HEK293 (cell line): ENCODE measurements at regions not wholly inside any gene's neighbourhood (a gene's known extent, or its start where the extent isn't known, plus 50 kb on each side); places are given as distances from the start of the nearest gene placed in this dataset.

ENCODE experiments used
- CTCF ChIA-PET: fragments of 350-600 bp; formaldehyde crosslinking; extraction: SDS; loops from one replicate; lab custom pipeline; 2021; ENCODE audit warnings: antibody characterized with exemption; lab: Yijun Ruan, JAX
- POLR2A ChIA-PET: fragments of 300-600 bp; formaldehyde crosslinking; extraction: SDS; loops from one replicate; lab custom pipeline; 2020; ENCODE audit warnings: antibody characterized with exemption, inconsistent platforms; lab: Yijun Ruan, JAX
- H3K27ac ChIP-seq: fragments of 200-500 bp; sonication (Bioruptor generic); 2 replicates; pipeline ENCODE4 v1.5.1; 2014; ENCODE audit warnings: low read depth, low read length, control low read depth, inconsistent platforms; ENCODE audit errors: extremely low read depth
- H3K36me3 ChIP-seq, 2 experiments: fragments of 200-500 bp in 1 of 2; sonication (Bioruptor generic) in 1 of 2; 1 replicate in 1 of 2; 2 replicates in 1 of 2; pipeline ENCODE4 v1.5.1; 2014 to 2017; ENCODE audit warnings: inconsistent platforms in 2 of 2, low read length in 2 of 2; ENCODE audit not compliant: control insufficient read depth in 2 of 2, insufficient read depth in 1 of 2
- H3K4me1 ChIP-seq: fragments of 200-500 bp; sonication (Bioruptor generic); 2 replicates; pipeline ENCODE4 v1.5.1; 2014; ENCODE audit warnings: mild to moderate bottlenecking, low read length, inconsistent platforms; ENCODE audit not compliant: control insufficient read depth, insufficient read depth
- H3K4me3 ChIP-seq: 2 replicates; pipeline ENCODE4 v1.5.1; 2011; ENCODE audit warnings: low read depth, mild to moderate bottlenecking, control low read depth, low read length, moderate library complexity
- H3K9me3 ChIP-seq: fragments of 200-500 bp; sonication (Bioruptor generic); 2 replicates; pipeline ENCODE4 v1.5.1; 2014; ENCODE audit warnings: low read depth, low read length, inconsistent platforms; ENCODE audit not compliant: control insufficient read depth, insufficient read depth
- EGR2 ChIP-seq: fragments of 450-650 bp; formaldehyde crosslinking; IDR thresholded peaks from 2 replicates; pipeline ENCODE4 v1.5.1; 2016; ENCODE audit warnings: low read depth, missing biosample characterization, missing genetic modification characterization
- KLF10 ChIP-seq: fragments of 450-650 bp; IDR thresholded peaks from 2 replicates; pipeline ENCODE4 v1.5.1; 2018; ENCODE audit warnings: missing biosample characterization, mild to moderate bottlenecking, missing genetic modification characterization
- MZF1 ChIP-seq: fragments of 450-650 bp; formaldehyde crosslinking; IDR thresholded peaks from 2 replicates; pipeline ENCODE4 v1.5.1; 2017; ENCODE audit warnings: missing biosample characterization, missing genetic modification characterization, borderline replicate concordance
- OVOL3 ChIP-seq: fragments of 450-650 bp; formaldehyde crosslinking; IDR thresholded peaks from 2 replicates; pipeline ENCODE4 v1.5.1; 2016; ENCODE audit warnings: missing biosample characterization, missing genetic modification characterization
- RBAK ChIP-seq: fragments of 450-650 bp; formaldehyde crosslinking; IDR thresholded peaks from 2 replicates; pipeline ENCODE4 v1.5.1; 2016; ENCODE audit warnings: missing biosample characterization, missing genetic modification characterization
- REPIN1 ChIP-seq: fragments of 450-650 bp; formaldehyde crosslinking; IDR thresholded peaks from 2 replicates; pipeline ENCODE4 v1.5.1; 2017; ENCODE audit warnings: missing biosample characterization, missing genetic modification characterization, low read depth
- TCF7L2 ChIP-seq: IDR thresholded peaks from 2 replicates; pipeline ENCODE4 v1.6.1; 2011; ENCODE audit warnings: low read depth, mild to moderate bottlenecking, inconsistent platforms, low read length, moderate library complexity, borderline replicate concordance
- WT1 ChIP-seq: fragments of 450-650 bp; formaldehyde crosslinking; IDR thresholded peaks from 2 replicates; pipeline ENCODE4 v1.5.1; 2016; ENCODE audit warnings: missing biosample characterization, missing genetic modification characterization
- YY1 ChIP-seq: fragments of 450-650 bp; formaldehyde crosslinking; IDR thresholded peaks from 2 replicates; pipeline ENCODE4 v1.5.1; 2018; ENCODE audit warnings: missing biosample characterization, missing genetic modification characterization
- ZBTB20 ChIP-seq: fragments of 450-650 bp; formaldehyde crosslinking; IDR thresholded peaks from 2 replicates; pipeline ENCODE4 v1.5.1; 2016; ENCODE audit warnings: missing biosample characterization, missing genetic modification characterization
- ZFP41 ChIP-seq: fragments of 450-650 bp; formaldehyde crosslinking; IDR thresholded peaks from 2 replicates; pipeline ENCODE4 v1.5.1; 2016; ENCODE audit warnings: missing biosample characterization, missing genetic modification characterization, borderline replicate concordance
- ZNF133 ChIP-seq: fragments of 450-650 bp; formaldehyde crosslinking; IDR thresholded peaks from 2 replicates; pipeline ENCODE4 v1.5.1; 2016; ENCODE audit warnings: missing biosample characterization, missing genetic modification characterization
- ZNF19 ChIP-seq: fragments of 450-650 bp; formaldehyde crosslinking; IDR thresholded peaks from 2 replicates; pipeline ENCODE4; 2016; ENCODE audit warnings: missing biosample characterization, missing genetic modification characterization, low read depth
- ZNF311 ChIP-seq: fragments of 450-650 bp; formaldehyde crosslinking; IDR thresholded peaks from 2 replicates; pipeline ENCODE4 v1.5.1; 2017; ENCODE audit warnings: missing biosample characterization, missing genetic modification characterization, borderline replicate concordance
- ZNF366 ChIP-seq: fragments of 450-650 bp; formaldehyde crosslinking; conservative IDR thresholded peaks from 2 replicates; pipeline ENCODE4 v1.5.1; 2016; ENCODE audit warnings: missing biosample characterization, missing genetic modification characterization
- ZNF501 ChIP-seq: fragments of 450-650 bp; formaldehyde crosslinking; IDR thresholded peaks from 2 replicates; pipeline ENCODE4 v1.5.1; 2016; ENCODE audit warnings: missing biosample characterization, missing genetic modification characterization
- ZNF558 ChIP-seq: fragments of 450-650 bp; formaldehyde crosslinking; IDR thresholded peaks from 2 replicates; pipeline ENCODE4 v1.5.1; 2016; ENCODE audit warnings: missing biosample characterization, missing genetic modification characterization
- ZNF600 ChIP-seq: fragments of 450-650 bp; formaldehyde crosslinking; IDR thresholded peaks from 2 replicates; pipeline ENCODE4 v1.5.1; 2016; ENCODE audit warnings: missing biosample characterization, missing genetic modification characterization
- ZNF629 ChIP-seq: fragments of 450-650 bp; formaldehyde crosslinking; IDR thresholded peaks from 2 replicates; pipeline ENCODE4 v1.5.1; 2017; ENCODE audit warnings: missing biosample characterization, missing genetic modification characterization
- ZNF677 ChIP-seq: fragments of 450-650 bp; IDR thresholded peaks from 2 replicates; pipeline ENCODE4 v1.5.0; 2018; ENCODE audit warnings: missing biosample characterization, mild to moderate bottlenecking, missing genetic modification characterization, moderate library complexity
- ZNF76 ChIP-seq: fragments of 450-650 bp; formaldehyde crosslinking; IDR thresholded peaks from 2 replicates; pipeline ENCODE4; 2016; ENCODE audit warnings: low read depth, missing biosample characterization, missing genetic modification characterization, borderline replicate concordance
- ZNF776 ChIP-seq: fragments of 450-650 bp; formaldehyde crosslinking; IDR thresholded peaks from 2 replicates; pipeline ENCODE4 v1.5.0; 2017; ENCODE audit warnings: missing biosample characterization, missing genetic modification characterization, borderline replicate concordance
- ZNF777 ChIP-seq: fragments of 450-650 bp; formaldehyde crosslinking; IDR thresholded peaks from 2 replicates; pipeline ENCODE4 v1.5.1; 2017; ENCODE audit warnings: missing biosample characterization, missing genetic modification characterization, borderline replicate concordance
- TF ChIP-seq, protein P1 (sequence below): fragments of 450-650 bp; formaldehyde crosslinking; IDR thresholded peaks from 2 replicates; pipeline ENCODE4 v1.5.1; 2016; ENCODE audit warnings: missing biosample characterization, missing genetic modification characterization, low read depth
- TF ChIP-seq, protein P2 (sequence below): fragments of 450-650 bp; formaldehyde crosslinking; IDR thresholded peaks from 2 replicates; pipeline ENCODE4 v1.5.1; 2017; ENCODE audit warnings: missing biosample characterization, mild to moderate bottlenecking, missing genetic modification characterization, moderate library complexity
- TF ChIP-seq, protein P3 (sequence below): fragments of 450-650 bp; formaldehyde crosslinking; IDR thresholded peaks from 2 replicates; pipeline ENCODE4 v1.5.1; 2017; ENCODE audit warnings: missing biosample characterization, missing genetic modification characterization
- TF ChIP-seq, protein P4 (sequence below): fragments of 450-650 bp; formaldehyde crosslinking; IDR thresholded peaks from 2 replicates; pipeline ENCODE4 v1.5.1; 2016; ENCODE audit warnings: missing biosample characterization, missing genetic modification characterization, low read depth

DNA sequence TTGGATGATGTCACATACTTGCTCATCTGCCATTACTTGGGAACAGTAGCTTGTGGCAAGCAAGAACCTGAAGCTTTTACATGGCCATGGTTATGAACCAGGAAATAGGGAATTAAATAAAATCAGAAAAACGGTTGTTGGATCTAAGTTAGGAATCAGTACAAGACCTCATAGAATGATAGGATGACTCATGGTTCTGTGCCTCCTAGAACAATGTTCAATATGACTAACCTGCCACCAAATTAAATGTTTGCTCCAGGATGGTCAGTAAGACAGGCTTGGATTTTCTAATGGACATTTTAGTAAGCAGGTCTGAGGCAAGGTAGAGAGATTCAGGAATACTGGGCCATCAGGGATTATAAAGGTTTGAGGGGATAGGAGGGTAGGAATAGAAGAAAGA, 218.9 kb downstream of the PLOD2 start:
- Histone ChIP-seq H3K27ac (no peak overlapping the region), H3K9me3 (no peaks in the 10 kb centered on the region), H3K36me3 (no peaks in the 10 kb centered on the region), H3K4me3 (no peak overlapping the region), H3K4me1 (no peaks in the 10 kb centered on the region)
- POLR2A ChIA-PET: no interaction called here
- CTCF ChIA-PET: interaction anchor here (0.6 kb wide), 1 partner anchor 248 kb away, joined by 3 read pairs; no protein-coding TSS in a partner anchor
- no peak for TF ChIP-seq TCF7L2
- TF ChIP-seq, protein P1, sequence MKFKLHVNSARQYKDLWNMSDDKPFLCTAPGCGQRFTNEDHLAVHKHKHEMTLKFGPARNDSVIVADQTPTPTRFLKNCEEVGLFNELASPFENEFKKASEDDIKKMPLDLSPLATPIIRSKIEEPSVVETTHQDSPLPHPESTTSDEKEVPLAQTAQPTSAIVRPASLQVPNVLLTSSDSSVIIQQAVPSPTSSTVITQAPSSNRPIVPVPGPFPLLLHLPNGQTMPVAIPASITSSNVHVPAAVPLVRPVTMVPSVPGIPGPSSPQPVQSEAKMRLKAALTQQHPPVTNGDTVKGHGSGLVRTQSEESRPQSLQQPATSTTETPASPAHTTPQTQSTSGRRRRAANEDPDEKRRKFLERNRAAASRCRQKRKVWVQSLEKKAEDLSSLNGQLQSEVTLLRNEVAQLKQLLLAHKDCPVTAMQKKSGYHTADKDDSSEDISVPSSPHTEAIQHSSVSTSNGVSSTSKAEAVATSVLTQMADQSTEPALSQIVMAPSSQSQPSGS (tag by site-specific recombination): no peak
- no peak for TF ChIP-seq ZNF777 (tag by site-specific recombination)
- no peak for TF ChIP-seq ZNF133
- no peak for TF ChIP-seq ZNF366
- TF ChIP-seq ZNF600: no peak
- TF ChIP-seq KLF10 (tag by site-specific recombination): no peak
- TF ChIP-seq RBAK (tag by site-specific recombination): no peak
- TF ChIP-seq ZBTB20: no peak
- no peak for TF ChIP-seq ZNF501
- TF ChIP-seq OVOL3: no peak
- TF ChIP-seq ZNF558 (tag by site-specific recombination): no peak
- TF ChIP-seq YY1: no peak
- TF ChIP-seq, protein P2, sequence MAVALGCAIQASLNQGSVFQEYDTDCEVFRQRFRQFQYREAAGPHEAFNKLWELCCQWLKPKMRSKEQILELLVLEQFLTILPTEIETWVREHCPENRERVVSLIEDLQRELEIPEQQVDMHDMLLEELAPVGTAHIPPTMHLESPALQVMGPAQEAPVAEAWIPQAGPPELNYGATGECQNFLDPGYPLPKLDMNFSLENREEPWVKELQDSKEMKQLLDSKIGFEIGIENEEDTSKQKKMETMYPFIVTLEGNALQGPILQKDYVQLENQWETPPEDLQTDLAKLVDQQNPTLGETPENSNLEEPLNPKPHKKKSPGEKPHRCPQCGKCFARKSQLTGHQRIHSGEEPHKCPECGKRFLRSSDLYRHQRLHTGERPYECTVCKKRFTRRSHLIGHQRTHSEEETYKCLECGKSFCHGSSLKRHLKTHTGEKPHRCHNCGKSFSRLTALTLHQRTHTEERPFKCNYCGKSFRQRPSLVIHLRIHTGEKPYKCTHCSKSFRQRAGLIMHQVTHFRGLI: no peak
- TF ChIP-seq, protein P3, sequence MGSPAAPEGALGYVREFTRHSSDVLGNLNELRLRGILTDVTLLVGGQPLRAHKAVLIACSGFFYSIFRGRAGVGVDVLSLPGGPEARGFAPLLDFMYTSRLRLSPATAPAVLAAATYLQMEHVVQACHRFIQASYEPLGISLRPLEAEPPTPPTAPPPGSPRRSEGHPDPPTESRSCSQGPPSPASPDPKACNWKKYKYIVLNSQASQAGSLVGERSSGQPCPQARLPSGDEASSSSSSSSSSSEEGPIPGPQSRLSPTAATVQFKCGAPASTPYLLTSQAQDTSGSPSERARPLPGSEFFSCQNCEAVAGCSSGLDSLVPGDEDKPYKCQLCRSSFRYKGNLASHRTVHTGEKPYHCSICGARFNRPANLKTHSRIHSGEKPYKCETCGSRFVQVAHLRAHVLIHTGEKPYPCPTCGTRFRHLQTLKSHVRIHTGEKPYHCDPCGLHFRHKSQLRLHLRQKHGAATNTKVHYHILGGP: no peak
- TF ChIP-seq MZF1 (tag by site-specific recombination): no peak

DNA sequence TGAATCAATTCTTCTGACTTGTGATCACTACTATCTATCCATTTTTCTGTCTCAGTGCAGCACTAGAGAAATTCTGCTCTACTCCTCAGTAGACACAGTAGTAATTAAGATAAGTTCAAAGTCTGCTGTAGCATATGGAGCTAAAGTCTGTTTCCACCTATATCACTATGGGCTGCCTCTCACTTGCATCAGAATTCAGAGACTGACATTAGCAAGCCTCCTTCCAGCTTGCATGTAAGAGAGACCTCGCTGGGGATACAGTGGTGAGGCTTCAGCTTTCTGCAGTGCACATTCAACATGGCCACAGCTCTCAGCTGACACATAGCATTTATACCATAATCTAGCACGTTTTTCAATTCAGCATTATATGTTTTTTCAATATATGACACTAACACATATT, 217.0 kb downstream of the PLOD2 start:
- Histone ChIP-seq H3K4me1 (no peaks in the 10 kb centered on the region), H3K27ac (no peak overlapping the region), H3K36me3 (no peaks in the 10 kb centered on the region), H3K9me3 (no peaks in the 10 kb centered on the region), H3K4me3 (no peak overlapping the region)
- CTCF ChIA-PET: interaction anchor here (0.6 kb wide), 1 partner anchor 313 kb away, joined by 3 read pairs; no protein-coding TSS in a partner anchor
- POLR2A ChIA-PET: no interaction called here
- TF ChIP-seq, protein P1 (tag by site-specific recombination): no peak
- TF ChIP-seq, protein P4, sequence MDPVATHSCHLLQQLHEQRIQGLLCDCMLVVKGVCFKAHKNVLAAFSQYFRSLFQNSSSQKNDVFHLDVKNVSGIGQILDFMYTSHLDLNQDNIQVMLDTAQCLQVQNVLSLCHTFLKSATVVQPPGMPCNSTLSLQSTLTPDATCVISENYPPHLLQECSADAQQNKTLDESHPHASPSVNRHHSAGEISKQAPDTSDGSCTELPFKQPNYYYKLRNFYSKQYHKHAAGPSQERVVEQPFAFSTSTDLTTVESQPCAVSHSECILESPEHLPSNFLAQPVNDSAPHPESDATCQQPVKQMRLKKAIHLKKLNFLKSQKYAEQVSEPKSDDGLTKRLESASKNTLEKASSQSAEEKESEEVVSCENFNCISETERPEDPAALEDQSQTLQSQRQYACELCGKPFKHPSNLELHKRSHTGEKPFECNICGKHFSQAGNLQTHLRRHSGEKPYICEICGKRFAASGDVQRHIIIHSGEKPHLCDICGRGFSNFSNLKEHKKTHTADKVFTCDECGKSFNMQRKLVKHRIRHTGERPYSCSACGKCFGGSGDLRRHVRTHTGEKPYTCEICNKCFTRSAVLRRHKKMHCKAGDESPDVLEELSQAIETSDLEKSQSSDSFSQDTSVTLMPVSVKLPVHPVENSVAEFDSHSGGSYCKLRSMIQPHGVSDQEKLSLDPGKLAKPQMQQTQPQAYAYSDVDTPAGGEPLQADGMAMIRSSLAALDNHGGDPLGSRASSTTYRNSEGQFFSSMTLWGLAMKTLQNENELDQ: no peak
- TF ChIP-seq ZNF776 (tag by site-specific recombination): no peak
- TF ChIP-seq ZNF311 (tag by site-specific recombination): no peak
- TF ChIP-seq ZNF677 (tag by site-specific recombination): no peak
- no peak for TF ChIP-seq EGR2 (tag by site-specific recombination)
- no peak for TF ChIP-seq ZNF629
- no peak for TF ChIP-seq ZNF600
- no peak for TF ChIP-seq ZNF76 (tag by site-specific recombination)
- no peak for TF ChIP-seq REPIN1
- TF ChIP-seq ZFP41: no peak
- no peak for TF ChIP-seq ZNF19
- TF ChIP-seq WT1: no peak
- TF ChIP-seq, protein P2: no peak
- TF ChIP-seq MZF1 (tag by site-specific recombination): no peak
